ENCODE measurements at regions not wholly inside any gene's neighbourhood (a gene's known extent, or its start where the extent isn't known, plus 50 kb on each side); places are given as distances from the start of the nearest gene placed in this dataset.

- Histone ChIP-seq H3K9ac (ENCODE audit: low read length) (no peak overlapping the region), H3F3A (ENCODE audit: insufficient read depth, low read length) (no peaks in the 10 kb centered on the region), H4K20me1 (ENCODE audit: insufficient read depth, low read length) (no peaks in the 10 kb centered on the region), H3K36me3 (ENCODE audit: insufficient read depth, low read length) (no peaks in the 10 kb centered on the region), H3K27me3 (ENCODE audit: insufficient read depth, low read length) (no peaks in the 10 kb centered on the region), H3K9me2 (ENCODE audit: low read depth, low read length) (no peaks in the 10 kb centered on the region), H3K27ac (ENCODE audit: low read depth, low read length, poor library complexity, severe bottlenecking) (no peak overlapping the region), H2AFZ (ENCODE audit: low read length) (no peak overlapping the region), H3K4me3 (ENCODE audit: low read depth, low read length, poor library complexity, severe bottlenecking) (no peak overlapping the region), H3K4me1 (ENCODE audit: insufficient read depth, low read length, severe bottlenecking) (no peaks in the 10 kb centered on the region), H3K4me2 (ENCODE audit: low read length) (no peak overlapping the region), H3K79me2 (ENCODE audit: insufficient read depth, low read length) (no peaks in the 10 kb centered on the region), H3K9me3 (ENCODE audit: low read length) (no peaks in the 10 kb centered on the region)
- no peak for TF ChIP-seq EZH2 (IDR thresholded peaks at IDR 0.05; ENCODE audit: borderline replicate concordance, low read length)
- no peak for TF ChIP-seq CTCF (IDR thresholded peaks at IDR 0.05; ENCODE audit: low read length)
These were observed 841.0 kb downstream of the FRK start for GRCh38 chr6:115219645-115220044.

- Histone ChIP-seq H3K9me2 (ENCODE audit: low read depth, low read length) (no peaks in the 10 kb centered on the region), H3F3A (ENCODE audit: insufficient read depth, low read length) (no peaks in the 10 kb centered on the region), H3K79me2 (ENCODE audit: insufficient read depth, low read length) (no peaks in the 10 kb centered on the region)
These were observed 843.9 kb downstream of the FRK start for GRCh38 chr6:115216835-115217234.

GRCh38 chr6:115214283-115214682, 846.4 kb downstream of the FRK start:
- no peak overlapping the region for H3K9ac ChIP-seq (ENCODE audit: low read length)
- H3K9me3 ChIP-seq (ENCODE audit: low read length) = no peaks in the 10 kb centered on the region
- no peaks in the 10 kb centered on the region for H3K9me2 ChIP-seq (ENCODE audit: low read depth, low read length)
- H3K4me1 ChIP-seq (ENCODE audit: insufficient read depth, low read length, severe bottlenecking) = no peaks in the 10 kb centered on the region
- H3K79me2 ChIP-seq (ENCODE audit: insufficient read depth, low read length) = no peaks in the 10 kb centered on the region
- no peaks in the 10 kb centered on the region for H3F3A ChIP-seq (ENCODE audit: insufficient read depth, low read length)
- no peak overlapping the region for H3K4me3 ChIP-seq (ENCODE audit: low read depth, low read length, poor library complexity, severe bottlenecking)
- H4K20me1 ChIP-seq (ENCODE audit: insufficient read depth, low read length) = no peaks in the 10 kb centered on the region
- H3K27me3 ChIP-seq (ENCODE audit: insufficient read depth, low read length) = no peaks in the 10 kb centered on the region
- TF ChIP-seq EZH2 (IDR thresholded peaks at IDR 0.05; ENCODE audit: borderline replicate concordance, low read length) (no peak), CTCF (IDR thresholded peaks at IDR 0.05; ENCODE audit: low read length) (no peak)
- no peaks in the 10 kb centered on the region for H3K36me3 ChIP-seq (ENCODE audit: insufficient read depth, low read length)
- H3K27ac ChIP-seq (ENCODE audit: low read depth, low read length, poor library complexity, severe bottlenecking) = no peak overlapping the region
- no peak overlapping the region for H2AFZ ChIP-seq (ENCODE audit: low read length)
- H3K4me2 ChIP-seq (ENCODE audit: low read length) = no peak overlapping the region

More at GRCh38 chr6:115216835-115217234, 843.9 kb downstream of the FRK start:
- no peaks in the 10 kb centered on the region for H3K9me3 ChIP-seq (ENCODE audit: low read length)
- H4K20me1 ChIP-seq (ENCODE audit: insufficient read depth, low read length) = no peaks in the 10 kb centered on the region
- no peaks in the 10 kb centered on the region for H3K4me1 ChIP-seq (ENCODE audit: insufficient read depth, low read length, severe bottlenecking)
- H3K36me3 ChIP-seq (ENCODE audit: insufficient read depth, low read length) = no peaks in the 10 kb centered on the region
- no peak overlapping the region for H3K9ac ChIP-seq (ENCODE audit: low read length)
- no peak overlapping the region for H3K4me3 ChIP-seq (ENCODE audit: low read depth, low read length, poor library complexity, severe bottlenecking)
- H3K4me2 ChIP-seq (ENCODE audit: low read length) = no peak overlapping the region
- no peaks in the 10 kb centered on the region for H3K27me3 ChIP-seq (ENCODE audit: insufficient read depth, low read length)
- TF ChIP-seq CTCF (IDR thresholded peaks at IDR 0.05; ENCODE audit: low read length) = no peak
- no peak for TF ChIP-seq EZH2 (IDR thresholded peaks at IDR 0.05; ENCODE audit: borderline replicate concordance, low read length)
- H2AFZ ChIP-seq (ENCODE audit: low read length) = no peak overlapping the region
- no peak overlapping the region for H3K27ac ChIP-seq (ENCODE audit: low read depth, low read length, poor library complexity, severe bottlenecking)

Data from OCI-LY1 (cell line).